Hepatocyte (in vitro differentiated cells): ENCODE measurements at regions not wholly inside any gene's neighbourhood (a gene's known extent, or its start where the extent isn't known, plus 50 kb on each side); places are given as distances from the start of the nearest gene placed in this dataset.

Source experiments
- DNase-seq: peaks from one replicate; pipeline ENCODE4 v3.0.0-alpha.2; 2016; ENCODE audit warnings: low spot score
- H2AFZ ChIP-seq: fragments of 200-600 bp; sonication (generic); 2 replicates; pipeline ENCODE4 v1.6.0; 2016; ENCODE audit warnings: antibody characterized with exemption, mild to moderate bottlenecking
- H3K27ac ChIP-seq: fragments of 200-600 bp; sonication (generic); 2 replicates; pipeline ENCODE4 v1.5.1; 2016; ENCODE audit warnings: mild to moderate bottlenecking
- H3K27me3 ChIP-seq: fragments of 200-600 bp; sonication (generic); 2 replicates; pipeline ENCODE4 v1.6.1; 2016
- H3K36me3 ChIP-seq: fragments of 200-600 bp; sonication (generic); replicated peaks from 2 replicates; pipeline ENCODE4 v1.5.1; 2016; ENCODE audit warnings: low read depth; ENCODE audit not compliant: insufficient read depth
- H3K4me1 ChIP-seq: fragments of 200-600 bp; sonication (generic); 2 replicates; pipeline ENCODE4 v1.5.1; 2016; ENCODE audit warnings: mild to moderate bottlenecking, moderate library complexity; ENCODE audit not compliant: insufficient read depth
- H3K4me2 ChIP-seq: fragments of 200-600 bp; sonication (generic); 2 replicates; pipeline ENCODE4 v1.6.0; 2016
- H3K4me3 ChIP-seq: fragments of 200-600 bp; sonication (generic); 2 replicates; pipeline ENCODE4 v1.5.1; 2016; ENCODE audit warnings: mild to moderate bottlenecking
- H3K79me2 ChIP-seq: fragments of 200-600 bp; sonication (generic); 2 replicates; pipeline ENCODE4 v1.6.0; 2017; ENCODE audit warnings: mild to moderate bottlenecking
- H3K9me2 ChIP-seq: fragments of 200-600 bp; sonication (generic); replicated peaks from 2 replicates; pipeline ENCODE4 v1.6.0; 2017; ENCODE audit warnings: mild to moderate bottlenecking; ENCODE audit not compliant: insufficient read depth
- H3K9me3 ChIP-seq: fragments of 200-600 bp; sonication (generic); 2 replicates; pipeline ENCODE4 v1.5.1; 2016; ENCODE audit warnings: low read depth, mild to moderate bottlenecking
- H4K20me1 ChIP-seq: fragments of 200-600 bp; sonication (generic); 2 replicates; pipeline ENCODE4 v1.6.0; 2016; ENCODE audit warnings: mild to moderate bottlenecking; ENCODE audit not compliant: insufficient read depth, poor library complexity, severe bottlenecking
- EZH2 ChIP-seq: fragments of 200-600 bp; sonication (generic); IDR thresholded peaks from 2 replicates; pipeline ENCODE4 v1.6.1; 2016; ENCODE audit warnings: antibody characterized with exemption, mild to moderate bottlenecking, borderline replicate concordance
- EZH2phosphoT487 ChIP-seq: fragments of 200-600 bp; sonication (generic); IDR thresholded peaks from one replicate; pipeline ENCODE4 v1.6.1; 2018; ENCODE audit warnings: antibody characterized with exemption, mild to moderate bottlenecking, low read depth, moderate library complexity; ENCODE audit not compliant: unreplicated experiment, severe bottlenecking
- WGBS: methylation state at CpG from one replicate; pipeline ENCODE4 v1.1.6; 2016; ENCODE audit warnings: low lambda C conversion rate; ENCODE audit errors: missing lambda C conversion rate; 5-methylcytosine and 5-hydroxymethylcytosine counted together
- TF ChIP-seq, protein P1 (sequence below): fragments of 200-600 bp; sonication (generic); IDR thresholded peaks from 2 replicates; pipeline ENCODE4 v1.5.1; 2016; ENCODE audit warnings: antibody characterized with exemption, mild to moderate bottlenecking; ENCODE audit not compliant: poor library complexity

DNA sequence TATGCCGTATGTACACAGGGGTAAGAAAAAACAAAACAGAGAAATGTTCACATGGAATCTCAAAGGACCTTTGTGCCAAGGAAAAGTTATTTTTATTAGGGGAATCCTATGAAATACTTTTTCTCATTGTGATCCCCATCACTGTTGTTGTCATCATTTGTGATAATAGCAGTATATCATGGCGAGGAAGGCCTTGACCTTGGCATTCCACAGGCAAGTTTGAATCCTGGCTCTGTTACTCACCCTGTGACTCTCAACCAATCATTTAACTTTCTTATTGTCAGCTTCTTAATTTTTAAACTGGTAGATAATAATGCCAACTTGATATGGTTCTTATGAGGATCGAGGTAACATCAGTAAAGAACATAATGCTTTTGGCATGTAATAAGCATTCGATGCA, 142.2 kb upstream of the DDHD1 start:
- Histone ChIP-seq H3K27ac (no peak overlapping the region), H3K9me3 (no peaks in the 10 kb centered on the region), H3K9me2 (no peaks in the 10 kb centered on the region), H3K36me3 (no peaks in the 10 kb centered on the region), H3K27me3 (no peaks in the 10 kb centered on the region), H3K79me2 (no peaks in the 10 kb centered on the region), H2AFZ (no peak overlapping the region), H3K4me3 (no peak overlapping the region), H3K4me2 (no peak overlapping the region), H4K20me1 (no peaks in the 10 kb centered on the region), H3K4me1 (no peaks in the 10 kb centered on the region)
- DNase-seq: no peak
- TF ChIP-seq EZH2: no peak
- no peak for TF ChIP-seq EZH2phosphoT487
- TF ChIP-seq, protein P1, sequence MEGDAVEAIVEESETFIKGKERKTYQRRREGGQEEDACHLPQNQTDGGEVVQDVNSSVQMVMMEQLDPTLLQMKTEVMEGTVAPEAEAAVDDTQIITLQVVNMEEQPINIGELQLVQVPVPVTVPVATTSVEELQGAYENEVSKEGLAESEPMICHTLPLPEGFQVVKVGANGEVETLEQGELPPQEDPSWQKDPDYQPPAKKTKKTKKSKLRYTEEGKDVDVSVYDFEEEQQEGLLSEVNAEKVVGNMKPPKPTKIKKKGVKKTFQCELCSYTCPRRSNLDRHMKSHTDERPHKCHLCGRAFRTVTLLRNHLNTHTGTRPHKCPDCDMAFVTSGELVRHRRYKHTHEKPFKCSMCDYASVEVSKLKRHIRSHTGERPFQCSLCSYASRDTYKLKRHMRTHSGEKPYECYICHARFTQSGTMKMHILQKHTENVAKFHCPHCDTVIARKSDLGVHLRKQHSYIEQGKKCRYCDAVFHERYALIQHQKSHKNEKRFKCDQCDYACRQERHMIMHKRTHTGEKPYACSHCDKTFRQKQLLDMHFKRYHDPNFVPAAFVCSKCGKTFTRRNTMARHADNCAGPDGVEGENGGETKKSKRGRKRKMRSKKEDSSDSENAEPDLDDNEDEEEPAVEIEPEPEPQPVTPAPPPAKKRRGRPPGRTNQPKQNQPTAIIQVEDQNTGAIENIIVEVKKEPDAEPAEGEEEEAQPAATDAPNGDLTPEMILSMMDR: no peak
- 90% methylated on average over 4 of the region's 4 CpGs for WGBS

DNA sequence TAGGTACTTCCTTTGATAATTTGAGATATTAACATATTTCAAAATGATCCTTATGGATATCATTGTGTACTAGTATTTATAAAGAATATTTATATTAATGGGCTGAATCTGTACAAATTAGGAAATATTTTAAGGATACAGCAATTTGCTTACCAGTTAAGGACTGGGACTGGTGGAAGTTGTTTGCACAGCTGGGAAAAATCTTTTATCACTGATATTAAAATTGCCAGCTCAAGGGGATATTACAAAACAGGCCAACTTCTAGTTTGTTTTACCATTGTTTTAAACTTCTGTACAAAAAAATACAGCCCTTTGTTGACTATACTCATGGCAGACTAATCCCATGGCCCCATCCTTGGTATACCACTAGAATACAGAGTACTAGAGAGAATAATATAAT, 133.2 kb upstream of the DDHD1 start:
- Histone ChIP-seq H3K4me2 (no peak overlapping the region), H3K27me3 (no peaks in the 10 kb centered on the region), H3K36me3 (no peaks in the 10 kb centered on the region), H3K9me3 (no peaks in the 10 kb centered on the region), H4K20me1 (no peaks in the 10 kb centered on the region), H3K4me3 (no peak overlapping the region), H3K79me2 (no peaks in the 10 kb centered on the region), H3K9me2 (no peaks in the 10 kb centered on the region), H3K27ac (no peak overlapping the region), H3K4me1 (no peaks in the 10 kb centered on the region), H2AFZ (no peak overlapping the region)
- DNase-seq: no peak
- no peak for TF ChIP-seq EZH2
- TF ChIP-seq, protein P1: no peak
- no peak for TF ChIP-seq EZH2phosphoT487

DNA sequence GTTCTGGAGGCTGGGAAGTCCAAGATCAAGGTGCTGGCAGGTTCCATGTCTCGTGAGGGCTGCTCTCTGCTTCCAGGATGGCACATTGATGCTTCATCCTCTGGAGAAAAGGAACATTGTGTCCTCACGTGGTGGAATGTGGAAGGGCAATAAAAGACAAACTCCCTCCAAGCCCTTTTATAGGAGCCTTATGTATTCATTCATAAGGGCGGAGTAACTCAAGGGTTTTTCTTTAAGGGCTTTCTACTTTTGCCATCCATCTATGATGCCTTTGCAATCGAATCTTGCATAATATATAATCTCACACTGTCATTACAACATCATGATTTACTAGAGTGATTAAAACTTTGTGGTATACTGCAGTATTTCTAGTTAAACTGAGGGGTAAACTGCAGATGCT, 132.7 kb upstream of the DDHD1 start:
- 76% methylated on average over 4 of the region's 4 CpGs for WGBS

DNA sequence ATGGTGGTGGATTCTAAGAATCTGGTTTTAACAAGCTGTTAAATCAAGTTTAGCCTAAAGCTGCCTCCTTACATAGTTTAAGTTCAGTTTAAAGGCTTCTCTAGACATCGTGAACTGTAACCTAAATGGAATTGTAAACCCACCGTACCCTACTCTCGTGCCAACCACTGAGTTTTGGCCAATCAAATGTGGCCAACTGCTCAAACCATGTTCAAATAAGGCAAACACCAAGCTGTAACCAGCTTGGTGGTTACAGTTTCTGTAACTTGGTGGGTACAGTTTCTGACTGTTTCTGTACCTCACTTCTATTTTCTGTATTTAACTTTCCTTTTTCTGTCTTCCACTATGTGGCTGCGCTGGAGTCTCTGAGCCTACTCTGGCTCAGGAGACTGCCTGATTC, 131.9 kb upstream of the DDHD1 start:
- Histone ChIP-seq H3K27me3 (no peaks in the 10 kb centered on the region), H2AFZ (no peak overlapping the region), H3K4me1 (no peaks in the 10 kb centered on the region), H3K4me3 (no peak overlapping the region), H3K4me2 (no peak overlapping the region), H3K27ac (no peak overlapping the region), H3K36me3 (no peaks in the 10 kb centered on the region), H3K79me2 (no peaks in the 10 kb centered on the region), H3K9me3 (no peaks in the 10 kb centered on the region), H3K9me2 (no peaks in the 10 kb centered on the region), H4K20me1 (no peaks in the 10 kb centered on the region)
- WGBS: 95% methylated on average over 4 of the region's 4 CpGs
- DNase-seq: no peak
- TF ChIP-seq EZH2phosphoT487 (no peak), EZH2 (no peak)
- TF ChIP-seq, protein P1: no peak

More for the DNA sequence above, 132.7 kb upstream of the DDHD1 start:
- Histone ChIP-seq H3K36me3 (no peaks in the 10 kb centered on the region), H3K79me2 (no peaks in the 10 kb centered on the region), H3K9me2 (no peaks in the 10 kb centered on the region), H3K27me3 (no peaks in the 10 kb centered on the region), H2AFZ (no peak overlapping the region), H3K4me1 (no peaks in the 10 kb centered on the region), H3K4me2 (no peak overlapping the region), H3K9me3 (no peaks in the 10 kb centered on the region), H4K20me1 (no peaks in the 10 kb centered on the region), H3K4me3 (no peak overlapping the region), H3K27ac (no peak overlapping the region)
- DNase-seq: no peak
- TF ChIP-seq EZH2 (no peak), EZH2phosphoT487 (no peak)
- TF ChIP-seq, protein P1: no peak
